ENCODE measurements at regions not wholly inside any gene's neighbourhood (a gene's known extent, or its start where the extent isn't known, plus 50 kb on each side); places are given as distances from the start of the nearest gene placed in this dataset.

DNA sequence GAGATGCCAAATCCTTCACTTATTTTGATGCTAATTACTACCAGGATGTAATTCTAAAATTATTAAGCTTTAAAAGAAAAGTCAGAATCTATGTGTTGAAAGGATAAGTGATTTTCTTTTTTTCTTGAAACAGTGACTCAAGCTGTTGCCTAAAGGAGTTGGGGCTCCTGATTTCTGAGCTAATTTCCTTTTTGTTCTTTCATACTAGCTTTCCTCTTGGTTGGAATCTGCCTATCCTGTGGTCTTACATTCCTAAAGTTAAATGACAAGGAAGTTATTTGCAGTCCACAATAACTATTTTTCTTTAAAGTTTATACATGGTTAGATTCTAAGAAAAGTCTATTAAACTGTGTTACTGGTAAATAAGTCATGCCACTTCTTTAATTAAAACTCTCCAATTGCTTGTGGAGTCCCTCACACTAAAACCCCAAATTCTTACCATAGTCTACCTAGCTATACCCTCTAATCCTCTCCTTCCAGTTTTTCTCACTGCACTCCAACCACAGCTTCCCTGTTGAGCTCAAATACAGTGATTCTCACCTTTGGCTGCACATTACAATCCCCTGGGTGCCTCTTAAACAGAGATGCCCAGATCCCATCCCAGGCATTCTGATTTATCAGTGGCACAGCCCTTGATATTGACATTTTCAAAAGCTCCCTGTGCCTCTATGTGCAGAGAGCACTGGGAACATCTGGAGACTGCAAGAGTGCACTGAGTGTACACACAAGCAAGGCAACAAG lies 63.3 kb upstream of the EFEMP1 start:
- Histone ChIP-seq H3K4me3 (ENCODE audit: low read depth, low read length) (no peak overlapping the region), H2BK120ac (ENCODE audit: insufficient read depth, low read length, poor library complexity) (no peak overlapping the region), H3K27ac (ENCODE audit: low read depth, low read length) (no peak overlapping the region), H3K14ac (ENCODE audit: low read length) (no peak overlapping the region), H3K79me1 (ENCODE audit: low read length) (no peaks in the 10 kb centered on the region), H3K27me3 (ENCODE audit: insufficient read depth, low read length) (no peaks in the 10 kb centered on the region), H2BK12ac (ENCODE audit: low read length) (no peak overlapping the region), H3K79me2 (ENCODE audit: control insufficient read depth, insufficient read depth, low read length, poor library complexity) (no peaks in the 10 kb centered on the region), H2BK5ac (ENCODE audit: low read depth, low read length, poor library complexity) (no peak overlapping the region), H3K4me1 (ENCODE audit: control insufficient read depth in 1 of 2, insufficient read depth in 2 of 2, low read length in 2 of 2) (no peaks in the 10 kb centered on the region), H2AFZ (ENCODE audit: insufficient read depth, low read length, poor library complexity) (no peak overlapping the region), H3K4ac (ENCODE audit: low read depth, low read length) (no peak overlapping the region), H2AK5ac (ENCODE audit: low read length) (no peak overlapping the region), H3K18ac (ENCODE audit: low read length) (no peak overlapping the region), H3K36me3 (ENCODE audit: control insufficient read depth in 1 of 2, insufficient read depth in 2 of 2, low read length in 2 of 2) (no peaks in the 10 kb centered on the region), H3K9ac (ENCODE audit: low read length) (no peak overlapping the region), H4K12ac (ENCODE audit: low read depth, low read length) (no peak overlapping the region), H4K8ac (ENCODE audit: low read depth, low read length) (no peak overlapping the region), H3K9me3 (ENCODE audit: insufficient read depth, low read depth, low read length) (no peaks in the 10 kb centered on the region), H3K23ac (ENCODE audit: low read length) (no peak overlapping the region), H4K91ac (ENCODE audit: low read depth, low read length) (no peak overlapping the region), H3K4me2 (ENCODE audit: low read length) (no peak overlapping the region)
- no peak for DNase-seq

DNA sequence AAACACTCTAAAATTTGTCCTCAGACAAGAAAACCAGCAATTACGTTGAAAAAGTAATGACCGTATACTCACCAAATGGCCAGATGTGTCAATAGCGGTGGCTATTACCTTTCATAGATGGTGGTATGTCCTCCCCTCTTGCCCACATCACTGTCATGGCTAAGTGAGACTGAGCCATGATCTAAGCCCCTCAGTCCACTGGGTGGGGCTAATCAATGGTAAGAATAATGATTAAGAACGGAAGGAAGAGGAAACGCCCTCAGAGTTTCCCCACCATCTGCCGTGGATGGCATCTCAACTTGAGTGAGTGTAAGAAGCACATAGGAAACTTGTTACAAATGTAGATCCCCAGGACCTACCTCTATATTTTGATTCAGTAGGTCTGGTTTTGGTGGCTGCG lies 65.8 kb upstream of the EFEMP1 start:
- no peak for DNase-seq
- Histone ChIP-seq H3K18ac (ENCODE audit: low read length) (no peak overlapping the region), H2BK12ac (ENCODE audit: low read length) (no peak overlapping the region), H3K4ac (ENCODE audit: low read depth, low read length) (no peak overlapping the region), H4K8ac (ENCODE audit: low read depth, low read length) (no peak overlapping the region), H4K12ac (ENCODE audit: low read depth, low read length) (no peak overlapping the region), H3K4me1 (ENCODE audit: control insufficient read depth in 1 of 2, insufficient read depth in 2 of 2, low read length in 2 of 2) (no peaks in the 10 kb centered on the region), H3K79me1 (ENCODE audit: low read length) (no peaks in the 10 kb centered on the region), H3K14ac (ENCODE audit: low read length) (no peak overlapping the region), H3K27ac (ENCODE audit: low read depth, low read length) (no peak overlapping the region), H3K27me3 (ENCODE audit: insufficient read depth, low read length) (no peaks in the 10 kb centered on the region), H2AK5ac (ENCODE audit: low read length) (no peak overlapping the region), H2AFZ (ENCODE audit: insufficient read depth, low read length, poor library complexity) (no peak overlapping the region), H3K36me3 (ENCODE audit: control insufficient read depth in 1 of 2, insufficient read depth in 2 of 2, low read length in 2 of 2) (no peaks in the 10 kb centered on the region), H3K23ac (ENCODE audit: low read length) (no peak overlapping the region), H3K4me2 (ENCODE audit: low read length) (no peak overlapping the region), H2BK120ac (ENCODE audit: insufficient read depth, low read length, poor library complexity) (no peak overlapping the region), H3K79me2 (ENCODE audit: control insufficient read depth, insufficient read depth, low read length, poor library complexity) (no peaks in the 10 kb centered on the region), H3K9me3 (ENCODE audit: insufficient read depth, low read depth, low read length) (no peaks in the 10 kb centered on the region), H4K91ac (ENCODE audit: low read depth, low read length) (no peak overlapping the region), H2BK5ac (ENCODE audit: low read depth, low read length, poor library complexity) (no peak overlapping the region), H3K4me3 (ENCODE audit: low read depth, low read length) (no peak overlapping the region), H3K9ac (ENCODE audit: low read length) (no peak overlapping the region)
- no CpG with 5 or more reads among the region's 7 CpGs for WGBS (ENCODE audit: extremely low coverage, insufficient coverage, insufficient read length)

DNA sequence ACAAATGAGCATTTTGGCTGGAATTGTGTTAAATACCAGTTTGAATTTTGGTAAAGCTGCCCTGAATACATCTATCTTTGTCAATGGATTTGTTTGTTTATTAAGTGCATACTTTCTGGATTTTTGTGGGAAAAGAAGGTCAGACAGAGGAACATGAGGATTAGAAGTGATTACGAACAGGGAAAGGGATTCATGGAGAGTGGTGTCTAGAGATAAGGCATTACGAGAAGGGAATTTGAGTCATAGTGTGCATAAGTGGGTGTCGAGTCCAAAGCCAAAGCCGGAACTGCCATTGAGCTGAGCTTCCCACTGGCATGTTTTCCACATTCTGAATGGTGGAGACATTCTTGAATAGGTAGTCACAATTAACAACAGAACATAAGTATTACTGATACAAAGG lies 68.9 kb upstream of the EFEMP1 start:
- H2BK5ac ChIP-seq (ENCODE audit: low read depth, low read length, poor library complexity), result no peak overlapping the region
- WGBS (ENCODE audit: extremely low coverage, insufficient coverage, insufficient read length), result no CpG with 5 or more reads among the region's 4 CpGs
- H3K27me3 ChIP-seq (ENCODE audit: insufficient read depth, low read length), result no peaks in the 10 kb centered on the region
- H3K14ac ChIP-seq (ENCODE audit: low read length), result no peak overlapping the region
- H3K4me3 ChIP-seq (ENCODE audit: low read depth, low read length), result no peak overlapping the region
- DNase-seq, result peak; percentile 35 to 47
- no peak overlapping the region for H4K12ac ChIP-seq (ENCODE audit: low read depth, low read length)
- H3K9ac ChIP-seq (ENCODE audit: low read length), result no peak overlapping the region
- no peak overlapping the region for H2BK120ac ChIP-seq (ENCODE audit: insufficient read depth, low read length, poor library complexity)
- no peak overlapping the region for H3K18ac ChIP-seq (ENCODE audit: low read length)
- H3K79me2 ChIP-seq (ENCODE audit: control insufficient read depth, insufficient read depth, low read length, poor library complexity), result no peaks in the 10 kb centered on the region
- H4K91ac ChIP-seq (ENCODE audit: low read depth, low read length), result no peak overlapping the region
- no peak overlapping the region for H3K4me2 ChIP-seq (ENCODE audit: low read length)
- H3K4ac ChIP-seq (ENCODE audit: low read depth, low read length), result no peak overlapping the region
- H3K4me1 ChIP-seq (ENCODE audit: control insufficient read depth in 1 of 2, insufficient read depth in 2 of 2, low read length in 2 of 2), result no peaks in the 10 kb centered on the region
- H3K27ac ChIP-seq (ENCODE audit: low read depth, low read length), result no peak overlapping the region
- H3K79me1 ChIP-seq (ENCODE audit: low read length), result no peaks in the 10 kb centered on the region
- H3K23ac ChIP-seq (ENCODE audit: low read length), result no peak overlapping the region
- no peak overlapping the region for H2BK12ac ChIP-seq (ENCODE audit: low read length)
- no peak overlapping the region for H2AFZ ChIP-seq (ENCODE audit: insufficient read depth, low read length, poor library complexity)
- H2AK5ac ChIP-seq (ENCODE audit: low read length), result no peak overlapping the region
- no peaks in the 10 kb centered on the region for H3K36me3 ChIP-seq (ENCODE audit: control insufficient read depth in 1 of 2, insufficient read depth in 2 of 2, low read length in 2 of 2)
- H3K9me3 ChIP-seq (ENCODE audit: insufficient read depth, low read depth, low read length), result no peaks in the 10 kb centered on the region
- H4K8ac ChIP-seq (ENCODE audit: low read depth, low read length), result no peak overlapping the region

DNA sequence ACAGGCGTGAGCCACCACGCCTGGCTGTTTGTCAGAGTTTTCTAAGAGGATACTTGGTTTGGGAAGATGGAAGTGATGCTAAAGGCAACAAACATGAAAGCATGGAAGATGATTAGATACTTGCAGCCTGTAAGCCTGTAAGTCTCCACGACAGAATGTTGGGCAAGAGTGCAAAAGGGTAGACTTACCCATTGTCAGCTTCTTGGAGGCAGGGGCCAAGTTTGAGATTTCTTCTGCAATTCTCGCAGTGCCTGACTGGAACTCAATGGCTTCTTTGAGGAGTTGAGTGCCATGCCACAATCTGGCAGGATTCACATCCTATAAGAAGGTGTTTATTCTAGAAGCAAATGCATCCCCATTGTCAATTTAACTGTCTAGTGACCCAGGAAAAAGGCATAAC lies 70.1 kb upstream of the EFEMP1 start:
- no peak overlapping the region for H3K9ac ChIP-seq (ENCODE audit: low read length)
- H3K4me2 ChIP-seq (ENCODE audit: low read length), result no peak overlapping the region
- H2AK5ac ChIP-seq (ENCODE audit: low read length), result no peak overlapping the region
- no CpG with 5 or more reads among the region's 4 CpGs for WGBS (ENCODE audit: extremely low coverage, insufficient coverage, insufficient read length)
- no peak overlapping the region for H3K4me3 ChIP-seq (ENCODE audit: low read depth, low read length)
- H3K79me1 ChIP-seq (ENCODE audit: low read length), result no peaks in the 10 kb centered on the region
- no peak overlapping the region for H4K8ac ChIP-seq (ENCODE audit: low read depth, low read length)
- no peak overlapping the region for H2BK120ac ChIP-seq (ENCODE audit: insufficient read depth, low read length, poor library complexity)
- H3K27ac ChIP-seq (ENCODE audit: low read depth, low read length), result no peak overlapping the region
- no peaks in the 10 kb centered on the region for H3K79me2 ChIP-seq (ENCODE audit: control insufficient read depth, insufficient read depth, low read length, poor library complexity)
- no peaks in the 10 kb centered on the region for H3K36me3 ChIP-seq (ENCODE audit: control insufficient read depth in 1 of 2, insufficient read depth in 2 of 2, low read length in 2 of 2)
- H2BK12ac ChIP-seq (ENCODE audit: low read length), result no peak overlapping the region
- no peak overlapping the region for H3K4ac ChIP-seq (ENCODE audit: low read depth, low read length)
- no peak overlapping the region for H3K14ac ChIP-seq (ENCODE audit: low read length)
- no peak overlapping the region for H4K91ac ChIP-seq (ENCODE audit: low read depth, low read length)
- H3K9me3 ChIP-seq (ENCODE audit: insufficient read depth, low read depth, low read length), result no peaks in the 10 kb centered on the region
- no peaks in the 10 kb centered on the region for H3K4me1 ChIP-seq (ENCODE audit: control insufficient read depth in 1 of 2, insufficient read depth in 2 of 2, low read length in 2 of 2)
- DNase-seq, result no peak
- no peak overlapping the region for H3K18ac ChIP-seq (ENCODE audit: low read length)
- no peak overlapping the region for H4K12ac ChIP-seq (ENCODE audit: low read depth, low read length)
- H3K23ac ChIP-seq (ENCODE audit: low read length), result no peak overlapping the region
- H3K27me3 ChIP-seq (ENCODE audit: insufficient read depth, low read length), result no peaks in the 10 kb centered on the region
- H2BK5ac ChIP-seq (ENCODE audit: low read depth, low read length, poor library complexity), result no peak overlapping the region
- no peak overlapping the region for H2AFZ ChIP-seq (ENCODE audit: insufficient read depth, low read length, poor library complexity)
